ENCODE measurements at regions not wholly inside any gene's neighbourhood (a gene's known extent, or its start where the extent isn't known, plus 50 kb on each side); places are given as distances from the start of the nearest gene placed in this dataset.
"Not testable (repeated sequence)": the region's sequence is repeated elsewhere in the genome, so short reads cannot be mapped to it uniquely, and the experiment has no call there.

DNA sequence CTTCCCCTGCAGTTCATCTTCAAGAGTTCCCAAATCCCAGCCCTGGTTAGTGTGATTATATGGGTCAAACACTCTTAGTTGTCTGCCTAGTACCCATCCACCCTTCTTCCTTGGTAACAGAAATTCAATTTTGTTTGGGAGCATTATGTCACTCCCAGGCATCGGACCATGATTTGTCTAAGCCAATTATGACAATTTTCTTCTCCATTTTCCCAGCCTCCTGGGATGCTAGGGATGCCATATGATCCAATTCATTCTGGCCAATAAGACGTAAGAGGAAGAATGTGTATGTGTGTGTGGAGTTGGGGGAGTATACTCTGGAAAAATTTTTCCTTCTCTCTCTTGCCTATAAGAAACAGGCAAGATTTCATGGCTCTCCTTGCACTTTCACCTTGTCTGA lies 465.9 kb downstream of the MID1IP1 start:
- TF ChIP-seq, protein P1, sequence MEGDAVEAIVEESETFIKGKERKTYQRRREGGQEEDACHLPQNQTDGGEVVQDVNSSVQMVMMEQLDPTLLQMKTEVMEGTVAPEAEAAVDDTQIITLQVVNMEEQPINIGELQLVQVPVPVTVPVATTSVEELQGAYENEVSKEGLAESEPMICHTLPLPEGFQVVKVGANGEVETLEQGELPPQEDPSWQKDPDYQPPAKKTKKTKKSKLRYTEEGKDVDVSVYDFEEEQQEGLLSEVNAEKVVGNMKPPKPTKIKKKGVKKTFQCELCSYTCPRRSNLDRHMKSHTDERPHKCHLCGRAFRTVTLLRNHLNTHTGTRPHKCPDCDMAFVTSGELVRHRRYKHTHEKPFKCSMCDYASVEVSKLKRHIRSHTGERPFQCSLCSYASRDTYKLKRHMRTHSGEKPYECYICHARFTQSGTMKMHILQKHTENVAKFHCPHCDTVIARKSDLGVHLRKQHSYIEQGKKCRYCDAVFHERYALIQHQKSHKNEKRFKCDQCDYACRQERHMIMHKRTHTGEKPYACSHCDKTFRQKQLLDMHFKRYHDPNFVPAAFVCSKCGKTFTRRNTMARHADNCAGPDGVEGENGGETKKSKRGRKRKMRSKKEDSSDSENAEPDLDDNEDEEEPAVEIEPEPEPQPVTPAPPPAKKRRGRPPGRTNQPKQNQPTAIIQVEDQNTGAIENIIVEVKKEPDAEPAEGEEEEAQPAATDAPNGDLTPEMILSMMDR (conservative IDR thresholded peaks at IDR 0.05), result no peak
- Histone ChIP-seq H3K9me3 (ENCODE audit: control insufficient read depth, low read length) (no peaks in the 10 kb centered on the region), H3K27me3 (ENCODE audit: control insufficient read depth, insufficient read depth, low read length, poor library complexity, severe bottlenecking) (no peaks in the 10 kb centered on the region), H3K9ac (ENCODE audit: extremely low read depth, low read length, poor library complexity, severe bottlenecking) (no peak overlapping the region), H3K4me3 (ENCODE audit: low read length) (no peak overlapping the region), H3K36me3 (ENCODE audit: control insufficient read depth, insufficient read depth, low read length) (no peaks in the 10 kb centered on the region), H3K27ac (ENCODE audit: low read depth, low read length) (no peak overlapping the region), H3K4me1 (ENCODE audit: control insufficient read depth, insufficient read depth, low read length) (no peaks in the 10 kb centered on the region)
- H3K4me3 Mint-ChIP-seq, result no peak overlapping the region
- no peaks in the 10 kb centered on the region for H3K36me3 Mint-ChIP-seq (ENCODE audit: low read depth)
- peaks cover 11% of the 10 kb centered on the region for H3K4me1 Mint-ChIP-seq
- H3K9me3 Mint-ChIP-seq, result peaks cover 61% of the 10 kb centered on the region
- no peak for DNase-seq
- H3K27ac Mint-ChIP-seq, result no peak overlapping the region
- H3K27me3 Mint-ChIP-seq (ENCODE audit: insufficient read depth), result peaks cover 6% of the 10 kb centered on the region
- WGBS, 2 experiments (ENCODE audit: insufficient coverage in 1 of 2, insufficient read length in 1 of 2), result 100% methylated on average over 1 of the region's 2 CpGs; no CpG with 5 or more reads in 1 of the 2 experiments

DNA sequence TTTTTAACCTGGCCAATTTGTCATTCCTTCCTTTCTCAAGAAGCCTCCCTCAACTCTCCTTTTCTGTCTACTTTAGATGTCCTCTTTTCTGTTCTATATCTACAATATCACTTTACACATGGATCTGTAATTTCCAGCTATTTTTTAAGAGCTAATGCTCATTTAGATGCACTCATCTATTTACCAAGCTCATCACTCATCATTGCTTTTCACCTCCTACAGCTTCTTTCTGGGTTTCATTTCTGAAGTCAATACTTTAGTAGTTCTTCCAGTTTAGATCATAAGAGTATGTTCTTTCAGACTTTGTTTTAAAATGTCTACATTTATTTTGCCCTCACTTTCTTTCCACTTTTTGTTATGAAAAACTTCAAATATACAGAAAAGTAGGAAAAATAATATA lies 466.9 kb downstream of the MID1IP1 start:
- H3K4me1 ChIP-seq (ENCODE audit: control insufficient read depth, insufficient read depth, low read length), result no peaks in the 10 kb centered on the region
- DNase-seq, result no peak
- H3K4me3 Mint-ChIP-seq, result no peak overlapping the region
- peaks cover 6% of the 10 kb centered on the region for H3K27me3 Mint-ChIP-seq (ENCODE audit: insufficient read depth)
- peaks cover 69% of the 10 kb centered on the region for H3K9me3 Mint-ChIP-seq
- no peak overlapping the region for H3K27ac ChIP-seq (ENCODE audit: low read depth, low read length)
- no peaks in the 10 kb centered on the region for H3K36me3 ChIP-seq (ENCODE audit: control insufficient read depth, insufficient read depth, low read length)
- no peak overlapping the region for H3K27ac Mint-ChIP-seq
- no peaks in the 10 kb centered on the region for H3K27me3 ChIP-seq (ENCODE audit: control insufficient read depth, insufficient read depth, low read length, poor library complexity, severe bottlenecking)
- no peaks in the 10 kb centered on the region for H3K9me3 ChIP-seq (ENCODE audit: control insufficient read depth, low read length)
- H3K36me3 Mint-ChIP-seq (ENCODE audit: low read depth), result no peaks in the 10 kb centered on the region
- TF ChIP-seq, protein P1 (conservative IDR thresholded peaks at IDR 0.05), result no peak
- H3K4me3 ChIP-seq (ENCODE audit: low read length), result no peak overlapping the region
- no peak overlapping the region for H3K9ac ChIP-seq (ENCODE audit: extremely low read depth, low read length, poor library complexity, severe bottlenecking)
- H3K4me1 Mint-ChIP-seq, result peaks cover 11% of the 10 kb centered on the region

DNA sequence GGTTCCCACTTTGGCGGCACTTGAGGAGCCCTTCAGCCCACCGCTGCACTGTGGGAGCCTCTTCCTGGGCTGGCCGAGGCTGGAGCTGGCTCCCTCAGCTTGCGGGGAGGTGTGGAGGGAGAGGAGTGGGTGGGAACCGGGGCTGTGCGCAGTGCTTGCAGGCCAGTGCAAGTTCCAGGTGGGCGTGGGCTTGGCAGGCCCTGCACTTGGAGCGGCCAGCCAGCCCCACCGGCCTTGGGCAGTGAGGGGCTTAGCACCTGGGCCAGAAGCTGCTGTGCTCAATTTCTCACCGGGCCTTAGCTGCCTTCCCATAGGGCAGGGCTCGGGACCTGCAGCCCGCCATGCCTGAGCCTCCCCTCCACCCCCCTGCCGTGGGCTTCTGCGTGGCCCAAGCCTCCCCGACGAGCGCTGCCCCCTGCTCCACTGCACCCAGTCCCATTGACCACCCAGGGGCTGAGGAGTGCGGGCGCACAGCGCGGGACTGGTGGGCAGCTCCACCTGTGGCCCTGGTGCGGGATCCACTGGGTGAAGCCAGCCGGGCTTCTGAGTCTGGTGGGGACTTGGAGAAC lies 474.3 kb downstream of the MID1IP1 start:
- Mint-ChIP-seq H3K4me3 (no peak overlapping the region), H3K27me3 (ENCODE audit: insufficient read depth) (no peaks in the 10 kb centered on the region), H3K4me1 (no peaks in the 10 kb centered on the region), H3K36me3 (ENCODE audit: low read depth) (no peaks in the 10 kb centered on the region), H3K9me3 (peaks cover 85% of the 10 kb centered on the region), H3K27ac (no peak overlapping the region)
- no peaks in the 10 kb centered on the region for H3K27me3 ChIP-seq (ENCODE audit: control insufficient read depth, insufficient read depth, low read length, poor library complexity, severe bottlenecking)
- H3K27ac ChIP-seq (ENCODE audit: low read depth, low read length), result no peak overlapping the region
- no peaks in the 10 kb centered on the region for H3K4me1 ChIP-seq (ENCODE audit: control insufficient read depth, insufficient read depth, low read length)
- no peak overlapping the region for H3K9ac ChIP-seq (ENCODE audit: extremely low read depth, low read length, poor library complexity, severe bottlenecking)
- no peak for DNase-seq
- H3K9me3 ChIP-seq (ENCODE audit: control insufficient read depth, low read length), result no peaks in the 10 kb centered on the region
- no peak overlapping the region for H3K4me3 ChIP-seq (ENCODE audit: low read length)
- TF ChIP-seq, protein P1 (conservative IDR thresholded peaks at IDR 0.05), result no peak
- no peaks in the 10 kb centered on the region for H3K36me3 ChIP-seq (ENCODE audit: control insufficient read depth, insufficient read depth, low read length)
- WGBS, 2 experiments (ENCODE audit: insufficient coverage in 1 of 2, insufficient read length in 1 of 2), result 97 to 100% methylated on average over 1 to 22 of the region's 23 CpGs

DNA sequence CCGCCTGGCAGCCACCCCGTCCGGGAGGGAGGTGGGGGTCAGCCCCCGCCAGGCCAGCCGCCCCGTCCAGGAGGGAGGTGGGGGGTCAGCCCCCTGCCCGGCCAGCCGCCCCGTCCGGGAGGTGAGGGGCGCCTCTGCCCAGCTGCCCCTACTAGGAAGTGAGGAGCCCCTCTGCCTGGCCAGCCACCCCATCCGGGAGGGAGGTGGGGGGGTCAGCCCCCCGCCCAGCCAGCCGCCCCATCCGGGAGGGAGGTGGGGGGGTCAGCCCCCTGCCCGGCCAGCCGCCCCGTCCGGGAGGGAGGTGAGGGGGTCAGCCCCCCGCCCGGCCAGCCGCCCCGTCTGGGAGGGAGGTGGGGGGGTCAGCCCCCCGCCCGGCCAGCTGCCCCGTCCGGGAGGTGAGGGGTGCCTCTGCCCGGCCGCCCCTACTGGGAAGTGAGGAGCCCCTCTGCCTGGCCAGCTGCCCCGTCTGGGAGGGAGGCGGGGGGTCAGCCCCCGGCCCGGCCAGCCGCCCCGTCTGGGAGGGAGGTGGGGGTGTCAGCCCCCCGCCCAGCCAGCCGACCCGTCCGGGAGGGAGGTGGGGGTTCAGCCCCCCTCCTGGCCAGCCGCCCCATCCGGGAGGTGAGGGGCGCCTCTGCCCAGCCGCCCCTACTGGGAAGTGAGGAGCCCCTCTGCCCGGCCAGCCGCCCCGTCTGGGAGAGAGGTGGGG lies 476.6 kb downstream of the MID1IP1 start:
- H3K9me3 ChIP-seq (ENCODE audit: control insufficient read depth, low read length); H3K27me3 Mint-ChIP-seq (ENCODE audit: insufficient read depth); H3K36me3 Mint-ChIP-seq (ENCODE audit: low read depth); H3K4me3 ChIP-seq (ENCODE audit: low read length); H3K4me1 ChIP-seq (ENCODE audit: control insufficient read depth, insufficient read depth, low read length); H3K27me3 ChIP-seq (ENCODE audit: control insufficient read depth, insufficient read depth, low read length, poor library complexity, severe bottlenecking); H3K27ac Mint-ChIP-seq; H3K4me1 Mint-ChIP-seq; H3K27ac ChIP-seq (ENCODE audit: low read depth, low read length); DNase-seq; H3K9ac ChIP-seq (ENCODE audit: extremely low read depth, low read length, poor library complexity, severe bottlenecking); H3K4me3 Mint-ChIP-seq; H3K36me3 ChIP-seq (ENCODE audit: control insufficient read depth, insufficient read depth, low read length): not testable (repeated sequence)
- WGBS, 2 experiments (ENCODE audit: insufficient coverage in 1 of 2, insufficient read length in 1 of 2), result 100% methylated on average over 7 of the region's 46 CpGs; no CpG with 5 or more reads in 1 of the 2 experiments
- peaks cover 86% of the 10 kb centered on the region for H3K9me3 Mint-ChIP-seq

Measured in endodermal cell (in vitro differentiated cells).